Kasumi-1 (cell line): ENCODE measurements at regions not wholly inside any gene's neighbourhood (a gene's known extent, or its start where the extent isn't known, plus 50 kb on each side); places are given as distances from the start of the nearest gene placed in this dataset.

ENCODE experiments used
- DNase-seq, 2 experiments: peaks; one replicate each; lab custom pipeline; 2025; lab: John Stamatoyannopoulos, UW

GRCh38 chr12:116651089-116651488, 86.8 kb downstream of the SPRING1 start:
- no peak for DNase-seq

GRCh38 chr12:116650585-116651087, 87.2 kb downstream of the SPRING1 start:
- no peak for DNase-seq

DNA sequence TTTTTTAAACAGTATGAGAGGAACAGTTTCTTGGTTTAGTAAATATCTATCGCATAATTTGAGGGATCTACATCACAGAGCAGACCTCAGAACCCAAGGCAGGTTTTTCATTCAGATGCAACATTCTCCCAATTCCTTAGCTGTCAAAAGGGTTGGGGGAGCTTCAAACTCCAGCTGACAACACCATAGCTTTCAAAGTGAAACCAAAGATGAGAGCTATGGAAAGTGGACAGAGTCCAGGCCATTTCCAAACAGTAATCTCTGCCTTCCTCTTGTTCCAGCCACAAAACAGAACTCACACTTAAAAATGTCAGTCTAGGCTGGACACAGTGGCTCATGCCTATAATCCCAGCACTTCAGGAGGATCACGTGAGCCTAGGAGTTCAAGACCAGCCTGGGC, 87.8 kb downstream of the SPRING1 start:
- no peak for DNase-seq

GRCh38 chr12:116647813-116648212, 88.6 kb downstream of the MAP1LC3B2 start:
- no peak for DNase-seq

DNA sequence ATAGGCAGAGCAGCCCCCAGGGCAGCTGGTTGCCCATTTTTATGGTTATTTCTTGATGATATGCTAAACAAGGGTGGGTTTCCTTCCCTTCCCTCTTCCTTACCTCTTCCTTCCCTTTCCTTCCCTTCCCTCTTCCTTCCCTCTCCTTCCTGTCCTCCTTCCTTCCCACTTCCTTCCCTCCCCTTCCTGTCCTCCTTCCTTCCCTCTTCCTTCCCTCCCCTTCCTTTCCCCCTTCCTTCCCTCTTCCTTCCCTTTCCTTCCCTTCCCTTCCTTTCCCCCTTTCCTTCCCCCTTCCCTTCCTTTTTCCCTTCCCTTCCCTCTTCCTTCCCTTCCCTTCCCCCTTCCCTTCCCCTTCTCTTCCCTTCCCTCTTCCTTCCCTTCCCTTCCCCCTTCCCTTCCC, 87.7 kb downstream of the MAP1LC3B2 start:
- DNase-seq, result no peak

- no peak for DNase-seq
Measured at GRCh38 chr12:116644806-116645205, 85.6 kb downstream of the MAP1LC3B2 start.

- no peak for DNase-seq
Measured at GRCh38 chr12:116642683-116643082, 83.5 kb downstream of the MAP1LC3B2 start.

- no peak for DNase-seq
Measured at GRCh38 chr12:116642106-116642505, 82.9 kb downstream of the MAP1LC3B2 start.

GRCh38 chr12:116640281-116640680, 81.1 kb downstream of the MAP1LC3B2 start:
- no peak for DNase-seq

DNA sequence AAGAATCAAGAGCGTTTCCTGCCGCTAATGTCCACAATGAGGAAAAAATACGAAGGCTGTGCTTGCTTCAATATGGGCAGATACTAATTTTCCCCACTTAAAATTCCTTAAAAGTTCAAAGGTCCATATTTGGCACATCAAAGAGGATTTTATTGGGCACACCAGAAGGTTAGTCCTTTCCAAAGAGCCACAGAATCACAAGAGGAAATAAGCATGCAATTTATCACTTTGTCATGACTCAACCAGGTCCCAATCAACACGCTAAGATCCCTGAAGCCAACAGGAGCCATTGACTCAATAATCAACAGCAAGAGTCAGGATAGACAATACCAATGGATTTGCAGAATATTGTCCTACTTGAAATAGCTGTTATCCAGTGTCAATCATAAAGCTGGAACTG, 80.6 kb downstream of the MAP1LC3B2 start:
- DNase-seq, result no peak

- DNase-seq, result no peak
Measured at GRCh38 chr12:116638376-116638775, 79.2 kb downstream of the MAP1LC3B2 start.

- no peak for DNase-seq
Measured at GRCh38 chr12:116637589-116638150, 78.5 kb downstream of the MAP1LC3B2 start.

GRCh38 chr12:116636608-116637519, 77.7 kb downstream of the MAP1LC3B2 start:
- DNase-seq, result no peak

DNA sequence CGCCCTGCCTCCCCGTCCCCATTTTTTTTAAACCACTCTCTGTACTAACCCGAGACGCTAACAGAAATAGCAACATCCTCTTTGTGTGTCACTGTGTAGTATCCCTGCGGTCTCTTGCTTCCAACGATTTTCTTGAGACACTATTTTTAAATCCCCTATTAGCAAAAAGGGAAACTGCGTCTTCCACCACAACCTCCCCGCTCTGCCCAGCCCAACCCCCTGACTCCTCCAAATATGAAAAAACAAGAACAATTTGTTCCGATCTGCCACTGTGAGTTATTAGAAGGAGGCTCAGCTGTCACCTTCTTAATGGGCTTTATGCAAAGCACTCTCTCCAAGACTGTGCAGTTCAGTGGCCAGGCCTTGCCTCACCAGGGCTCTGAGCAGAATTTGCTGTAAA, 76.3 kb downstream of the MAP1LC3B2 start:
- peak; percentile 98 for DNase-seq

GRCh38 chr12:116633476-116633875, 74.3 kb downstream of the MAP1LC3B2 start:
- DNase-seq, result no peak

DNA sequence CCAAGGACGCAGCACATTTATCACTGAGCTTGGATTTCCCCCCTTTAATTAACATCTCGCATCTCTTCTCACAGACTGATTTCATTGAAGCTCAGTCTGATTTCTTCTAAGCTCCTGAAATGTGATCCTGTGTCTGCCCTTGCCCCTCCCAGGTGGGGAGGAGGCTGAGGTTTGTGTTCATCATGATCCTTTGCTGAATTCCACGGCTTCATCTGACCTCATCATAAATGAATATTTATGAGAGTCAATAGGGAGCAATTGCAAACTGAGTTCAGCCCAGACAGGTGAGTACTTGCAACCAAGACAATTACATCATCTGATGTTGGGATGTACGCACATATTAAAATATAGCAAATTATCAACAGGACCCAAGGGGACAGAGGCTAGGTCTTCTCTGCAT, 72.4 kb downstream of the MAP1LC3B2 start:
- DNase-seq, result no peak

- DNase-seq, result no peak
Measured at GRCh38 chr12:116630762-116631161, 71.6 kb downstream of the MAP1LC3B2 start.

DNA sequence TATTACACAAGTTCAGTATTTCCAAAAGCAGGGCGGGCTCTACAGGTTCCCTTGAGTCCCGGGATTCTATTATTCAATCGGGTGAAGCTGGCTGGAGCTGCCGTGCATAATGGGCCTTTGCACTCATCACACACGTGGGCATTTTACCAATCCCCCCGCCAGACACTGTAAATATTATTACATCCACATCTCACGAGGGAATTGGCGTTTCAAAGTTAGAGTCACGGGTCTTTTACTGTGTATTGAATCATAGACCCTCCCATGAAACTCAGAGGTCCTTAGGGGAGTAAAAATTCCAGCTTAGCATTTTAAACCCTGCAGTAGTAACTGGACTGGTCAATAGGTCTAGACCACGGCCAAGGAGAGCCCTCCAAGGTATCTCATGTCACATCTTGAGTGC, 70.3 kb downstream of the MAP1LC3B2 start:
- DNase-seq, result no peak

DNA sequence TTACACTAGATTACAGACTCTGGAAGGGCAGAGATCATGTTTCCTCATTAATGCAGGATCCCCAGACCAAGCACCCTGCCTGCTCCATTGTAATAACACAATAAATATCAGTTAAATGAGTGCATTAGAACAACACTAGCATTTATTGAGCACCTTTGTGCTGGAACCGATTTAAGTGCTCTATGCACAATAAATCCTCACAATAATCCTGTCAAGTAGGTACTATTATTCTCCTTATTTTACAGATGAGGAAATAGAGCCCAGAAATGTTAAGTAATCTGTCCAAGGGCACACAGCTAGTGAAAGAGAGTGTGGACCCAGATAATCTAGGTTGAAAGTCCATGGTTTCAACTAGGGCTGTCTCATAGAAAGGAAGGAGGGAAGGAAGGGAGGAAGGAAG, 69.8 kb downstream of the MAP1LC3B2 start:
- peak in 1 of 2 experiments; percentile 75 for DNase-seq

GRCh38 chr12:116628450-116628793, 69.2 kb downstream of the MAP1LC3B2 start:
- DNase-seq, result no peak
